ENCODE measurements at regions not wholly inside any gene's neighbourhood (a gene's known extent, or its start where the extent isn't known, plus 50 kb on each side); places are given as distances from the start of the nearest gene placed in this dataset.

GRCh38 chr20:48324744-48325143 lies 503.1 kb downstream of the PREX1 start:
- DNase-seq, result no peak

- no peak for DNase-seq
Measured at GRCh38 chr20:48321271-48321670, 506.5 kb downstream of the PREX1 start.

GRCh38 chr20:48319943-48320584 lies 507.7 kb downstream of the PREX1 start:
- DNase-seq, result no peak

GRCh38 chr20:48317578-48317977 lies 510.2 kb downstream of the PREX1 start:
- DNase-seq, result no peak

- DNase-seq, result no peak
Measured at GRCh38 chr20:48314925-48315592, 512.7 kb downstream of the PREX1 start.

- DNase-seq, result no peak
Measured at GRCh38 chr20:48313324-48313723, 514.5 kb downstream of the PREX1 start.

- DNase-seq, result no peak
Measured at GRCh38 chr20:48311956-48312355, 515.8 kb downstream of the PREX1 start.

GRCh38 chr20:48310305-48310704 lies 517.5 kb downstream of the PREX1 start:
- no peak for DNase-seq

- no peak for DNase-seq
Measured at GRCh38 chr20:48309293-48309692, 518.5 kb downstream of the PREX1 start.

GRCh38 chr20:48308882-48309281 lies 518.9 kb downstream of the PREX1 start:
- DNase-seq, result no peak

GRCh38 chr20:48308232-48308781 lies 519.5 kb downstream of the PREX1 start:
- no peak for DNase-seq

- DNase-seq, result no peak
Measured at GRCh38 chr20:48307277-48307676, 520.5 kb downstream of the PREX1 start.

GRCh38 chr20:48302844-48303542 lies 517.7 kb upstream of the SULF2 start:
- DNase-seq, result no peak

GRCh38 chr20:48302149-48302548 lies 516.9 kb upstream of the SULF2 start:
- no peak for DNase-seq

- DNase-seq, result no peak
Measured at GRCh38 chr20:48301189-48301588, 515.9 kb upstream of the SULF2 start.

GRCh38 chr20:48300529-48300928 lies 515.2 kb upstream of the SULF2 start:
- no peak for DNase-seq

- peak in 1 of 3 experiments; percentile 13 for DNase-seq
Measured at GRCh38 chr20:48298851-48299484, 513.7 kb upstream of the SULF2 start.

- no peak for DNase-seq
Measured at GRCh38 chr20:48298433-48298832, 513.2 kb upstream of the SULF2 start.

GRCh38 chr20:48295966-48296421 lies 510.7 kb upstream of the SULF2 start:
- peak in 1 of 3 experiments; percentile 34 for DNase-seq

GRCh38 chr20:48295445-48295903 lies 510.2 kb upstream of the SULF2 start:
- DNase-seq, result no peak

GRCh38 chr20:48294942-48295341 lies 509.7 kb upstream of the SULF2 start:
- no peak for DNase-seq

- no peak for DNase-seq
Measured at GRCh38 chr20:48294196-48294595, 508.9 kb upstream of the SULF2 start.

- DNase-seq, result no peak
Measured at GRCh38 chr20:48293671-48294070, 508.4 kb upstream of the SULF2 start.
